Glutamatergic neuron (in vitro differentiated cells): ENCODE measurements at regions not wholly inside any gene's neighbourhood (a gene's known extent, or its start where the extent isn't known, plus 50 kb on each side); places are given as distances from the start of the nearest gene placed in this dataset.

Source experiments
- DNase-seq: peaks from one replicate; pipeline ENCODE4 v3.0.0; 2022
- H3K27ac Mint-ChIP-seq: one replicate; pipeline ENCODE4 v1.8.0; 2020; ENCODE audit warnings: mild to moderate bottlenecking, mixed read lengths, inconsistent platforms; ENCODE audit not compliant: unreplicated experiment
- H3K27me3 Mint-ChIP-seq: one replicate; pipeline ENCODE4 v1.8.0; 2020; ENCODE audit warnings: mild to moderate bottlenecking, moderate library complexity, mixed read lengths, inconsistent platforms; ENCODE audit not compliant: unreplicated experiment
- H3K36me3 Mint-ChIP-seq: one replicate; pipeline ENCODE4 v1.8.0; 2020; ENCODE audit warnings: mild to moderate bottlenecking, mixed read lengths, inconsistent platforms; ENCODE audit not compliant: unreplicated experiment
- H3K4me1 Mint-ChIP-seq: one replicate; pipeline ENCODE4 v1.8.0; 2020; ENCODE audit warnings: mild to moderate bottlenecking, low read depth, mixed read lengths, inconsistent platforms; ENCODE audit not compliant: unreplicated experiment
- H3K4me3 Mint-ChIP-seq: one replicate; pipeline ENCODE4 v1.8.0; 2020; ENCODE audit warnings: mild to moderate bottlenecking, mixed read lengths, inconsistent platforms; ENCODE audit not compliant: unreplicated experiment
- H3K9me3 Mint-ChIP-seq: one replicate; pipeline ENCODE4 v1.8.0; 2020; ENCODE audit warnings: mild to moderate bottlenecking, moderate library complexity, mixed read lengths, inconsistent platforms; ENCODE audit not compliant: unreplicated experiment
- TF ChIP-seq, protein P1 (sequence below): fragments of 200-600 bp; sonication (generic); IDR thresholded peaks from one replicate; pipeline ENCODE4 v1.5.0; 2021; ENCODE audit not compliant: partially characterized antibody, unreplicated experiment

DNA sequence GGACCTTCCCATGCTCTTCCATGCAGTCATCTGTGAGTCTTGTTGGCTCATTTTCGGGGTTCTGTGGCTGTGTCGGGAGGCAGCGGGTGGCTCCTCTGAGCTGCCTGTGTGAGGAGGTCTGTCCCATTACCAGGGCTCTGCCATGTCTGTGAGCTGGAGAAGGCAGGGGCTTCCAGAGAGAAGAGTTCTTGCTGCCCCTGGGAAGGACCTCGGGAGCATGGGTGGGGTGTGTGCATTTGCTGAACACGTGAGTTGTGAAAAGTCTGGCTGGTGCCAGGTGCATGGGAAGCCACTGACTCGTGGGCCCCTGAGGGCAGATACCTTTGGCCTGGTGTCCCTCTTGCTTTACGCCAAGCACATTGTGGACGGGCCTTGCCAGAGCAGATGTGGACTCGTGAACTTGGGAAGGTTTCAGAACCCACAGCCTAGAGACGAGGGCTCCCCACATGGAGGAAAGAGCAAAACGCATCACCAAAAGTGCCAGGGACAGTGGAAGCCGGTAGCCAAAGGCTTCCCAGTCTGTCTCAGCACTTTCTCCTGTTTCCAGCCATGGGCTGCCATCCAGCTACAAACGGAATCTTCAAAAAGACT lies 1324.5 kb downstream of the BRD1 start:
- DNase-seq: no peak
- Mint-ChIP-seq H3K4me1 (peaks cover 2% of the 10 kb centered on the region), H3K4me3 (no peak overlapping the region), H3K36me3 (no peaks in the 10 kb centered on the region), H3K9me3 (peaks cover 14% of the 10 kb centered on the region), H3K27me3 (peaks cover 6% of the 10 kb centered on the region), H3K27ac (no peak overlapping the region)
- TF ChIP-seq, protein P1, sequence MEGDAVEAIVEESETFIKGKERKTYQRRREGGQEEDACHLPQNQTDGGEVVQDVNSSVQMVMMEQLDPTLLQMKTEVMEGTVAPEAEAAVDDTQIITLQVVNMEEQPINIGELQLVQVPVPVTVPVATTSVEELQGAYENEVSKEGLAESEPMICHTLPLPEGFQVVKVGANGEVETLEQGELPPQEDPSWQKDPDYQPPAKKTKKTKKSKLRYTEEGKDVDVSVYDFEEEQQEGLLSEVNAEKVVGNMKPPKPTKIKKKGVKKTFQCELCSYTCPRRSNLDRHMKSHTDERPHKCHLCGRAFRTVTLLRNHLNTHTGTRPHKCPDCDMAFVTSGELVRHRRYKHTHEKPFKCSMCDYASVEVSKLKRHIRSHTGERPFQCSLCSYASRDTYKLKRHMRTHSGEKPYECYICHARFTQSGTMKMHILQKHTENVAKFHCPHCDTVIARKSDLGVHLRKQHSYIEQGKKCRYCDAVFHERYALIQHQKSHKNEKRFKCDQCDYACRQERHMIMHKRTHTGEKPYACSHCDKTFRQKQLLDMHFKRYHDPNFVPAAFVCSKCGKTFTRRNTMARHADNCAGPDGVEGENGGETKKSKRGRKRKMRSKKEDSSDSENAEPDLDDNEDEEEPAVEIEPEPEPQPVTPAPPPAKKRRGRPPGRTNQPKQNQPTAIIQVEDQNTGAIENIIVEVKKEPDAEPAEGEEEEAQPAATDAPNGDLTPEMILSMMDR: no peak

GRCh38 chr22:48501231-48501750 lies 1326.4 kb downstream of the BRD1 start:
- Mint-ChIP-seq H3K27ac (no peak overlapping the region), H3K4me1 (peaks cover 2% of the 10 kb centered on the region), H3K4me3 (no peak overlapping the region), H3K27me3 (peaks cover 6% of the 10 kb centered on the region), H3K9me3 (peaks cover 9% of the 10 kb centered on the region), H3K36me3 (no peaks in the 10 kb centered on the region)
- DNase-seq: no peak
- TF ChIP-seq, protein P1: no peak

DNA sequence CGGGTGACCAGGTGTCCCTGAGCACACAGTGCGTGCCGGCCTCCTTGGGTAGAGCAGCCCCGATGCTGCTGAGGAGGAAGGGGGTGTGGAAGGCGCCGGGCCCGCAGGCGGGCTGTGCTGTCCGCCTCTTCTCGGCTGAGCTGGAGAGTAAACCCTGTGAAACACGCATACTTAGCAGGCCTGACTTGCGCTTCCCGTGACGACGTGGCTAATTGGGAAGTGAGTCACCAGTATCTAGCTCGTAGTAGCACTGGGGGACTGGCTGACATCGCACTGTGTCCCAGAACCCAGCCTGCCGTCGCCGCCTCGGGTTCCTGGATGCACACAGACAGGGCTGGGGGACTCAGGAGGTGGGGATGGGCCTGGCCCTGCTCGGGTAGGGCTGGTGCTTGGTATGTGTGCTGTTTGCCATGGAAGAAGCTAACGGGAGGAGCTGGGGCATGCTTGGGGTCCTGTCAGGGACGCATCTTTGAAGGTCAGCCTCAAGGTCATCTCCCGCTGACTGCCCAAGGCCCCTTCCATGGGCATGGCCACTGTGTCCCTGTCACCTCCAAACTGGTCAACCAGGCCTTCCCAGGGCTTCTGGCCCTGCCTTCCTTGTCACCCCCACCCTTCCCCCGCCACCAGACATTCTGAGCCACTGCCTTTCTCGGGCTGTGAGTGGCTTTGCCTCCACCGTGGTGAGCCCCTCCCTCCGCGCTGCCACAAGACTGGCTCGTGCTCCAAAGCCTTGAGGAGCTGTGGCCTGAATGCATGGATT lies 1327.0 kb downstream of the BRD1 start:
- TF ChIP-seq, protein P1: no peak
- H3K27ac Mint-ChIP-seq: no peak overlapping the region
- DNase-seq: no peak
- H3K4me3 Mint-ChIP-seq: no peak overlapping the region
- H3K27me3 Mint-ChIP-seq: peaks cover 6% of the 10 kb centered on the region
- no peaks in the 10 kb centered on the region for H3K36me3 Mint-ChIP-seq
- H3K4me1 Mint-ChIP-seq: peaks cover 6% of the 10 kb centered on the region
- peaks cover 7% of the 10 kb centered on the region for H3K9me3 Mint-ChIP-seq

DNA sequence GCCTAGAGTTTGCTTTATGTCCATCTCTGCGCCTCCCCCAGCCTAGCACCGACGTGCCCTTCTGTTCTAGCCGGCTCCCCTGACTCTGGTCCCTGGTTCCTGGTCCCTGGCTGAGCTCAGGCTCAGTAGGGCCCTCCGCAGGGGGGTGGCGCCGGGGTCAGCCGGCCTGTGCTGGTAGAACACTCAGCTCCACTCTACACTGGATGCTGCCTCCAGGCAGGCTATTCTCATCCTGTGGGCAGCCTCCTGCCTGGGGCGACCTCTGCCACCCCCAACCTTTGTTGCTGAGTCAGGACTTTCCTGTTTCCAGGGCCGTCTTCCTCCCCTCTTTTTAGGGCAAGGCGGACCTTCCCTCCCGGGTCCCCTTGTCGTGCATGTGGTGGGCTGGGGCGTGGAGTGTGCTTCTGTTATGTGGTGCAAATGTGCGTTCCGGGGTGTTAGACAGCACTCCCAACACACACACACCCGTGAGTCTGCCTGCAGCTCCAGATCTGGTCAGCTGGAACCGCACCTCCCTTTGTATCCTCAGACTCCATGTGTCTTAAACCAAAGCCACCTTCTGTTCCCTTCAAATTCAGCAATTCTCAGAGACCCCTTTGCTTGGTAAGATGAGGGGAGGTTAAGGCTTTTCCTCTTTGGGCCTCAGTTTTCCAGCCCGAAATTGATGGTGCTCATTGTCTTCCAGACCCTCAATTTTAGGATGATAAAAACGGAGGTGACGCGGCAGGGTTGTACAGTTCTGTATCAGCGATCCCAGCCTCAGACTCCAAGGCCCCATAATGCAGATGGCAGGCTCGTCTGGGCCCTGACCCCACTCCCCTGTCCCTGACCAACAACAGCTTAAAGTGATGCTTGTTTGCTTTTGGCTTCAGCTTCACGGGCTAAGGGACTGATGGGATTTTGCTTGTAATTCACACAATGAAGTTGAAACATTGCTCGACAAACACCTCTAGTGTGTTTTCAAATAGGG lies 1327.9 kb downstream of the BRD1 start:
- H3K9me3 Mint-ChIP-seq: peaks cover 6% of the 10 kb centered on the region
- DNase-seq: no peak
- no peak overlapping the region for H3K27ac Mint-ChIP-seq
- peaks cover 8% of the 10 kb centered on the region for H3K4me1 Mint-ChIP-seq
- TF ChIP-seq, protein P1: no peak
- H3K36me3 Mint-ChIP-seq: no peaks in the 10 kb centered on the region
- H3K4me3 Mint-ChIP-seq: no peak overlapping the region
- H3K27me3 Mint-ChIP-seq: peaks cover 7% of the 10 kb centered on the region
